Muscle layer of duodenum (tissue), 2 donors: ENCODE measurements at regions not wholly inside any gene's neighbourhood (a gene's known extent, or its start where the extent isn't known, plus 50 kb on each side); places are given as distances from the start of the nearest gene placed in this dataset.

ENCODE experiments used
- H3K27ac ChIP-seq: one replicate; pipeline ENCODE4 v1.7.0; 2013; ENCODE audit warnings: mild to moderate bottlenecking, low read length
- H3K27me3 ChIP-seq: one replicate; pipeline ENCODE4 v1.7.0; 2013; ENCODE audit warnings: low read depth, mild to moderate bottlenecking, control low read depth, low read length
- H3K36me3 ChIP-seq, 2 donors: one replicate each; pipeline ENCODE4 v1.7.0; 2013; ENCODE audit warnings: low read length in 2 of 2, control low read depth in 1 of 2, mild to moderate bottlenecking in 1 of 2; ENCODE audit not compliant: insufficient read depth in 2 of 2, control insufficient read depth in 1 of 2
- H3K4me1 ChIP-seq, 2 donors: one replicate each; pipeline ENCODE4 v1.7.0; 2013; ENCODE audit warnings: low read length in 2 of 2, mild to moderate bottlenecking in 2 of 2, control low read depth in 1 of 2, moderate library complexity in 1 of 2; ENCODE audit not compliant: insufficient read depth in 2 of 2, control insufficient read depth in 1 of 2
- H3K4me3 ChIP-seq, 2 donors: one replicate each; pipeline ENCODE4 v1.7.0; 2013; ENCODE audit warnings: low read length in 2 of 2, low read depth in 1 of 2, mild to moderate bottlenecking in 1 of 2
- H3K9me3 ChIP-seq, 2 donors: one replicate each; pipeline ENCODE4 v1.7.0; 2013; ENCODE audit warnings: low read length in 2 of 2, control low read depth in 1 of 2, mild to moderate bottlenecking in 1 of 2; ENCODE audit not compliant: control insufficient read depth in 1 of 2
- donor health status: healthy.

DNA sequence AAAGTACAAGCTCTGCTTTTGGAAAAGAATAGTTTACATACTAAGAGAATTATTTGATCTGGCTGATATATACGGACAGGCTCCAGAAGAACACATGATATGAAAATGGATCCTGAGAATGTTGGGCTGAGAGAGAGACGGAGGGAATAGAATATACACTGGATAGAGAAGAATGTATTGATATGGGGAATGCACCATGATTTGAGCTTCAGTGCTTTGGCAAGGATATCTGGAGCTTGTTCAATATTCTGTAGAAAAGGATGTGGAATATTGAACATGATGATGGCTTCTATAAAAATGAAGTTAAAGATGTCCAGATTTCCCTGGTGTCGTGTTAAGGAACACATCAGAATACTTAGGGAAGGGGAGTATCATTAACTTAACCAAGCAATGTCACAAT is 280.5 kb upstream of the VLDLR start:
- no peaks in the 10 kb centered on the region for H3K4me1 ChIP-seq
- H3K4me3 ChIP-seq: no peak overlapping the region
- no peaks in the 10 kb centered on the region for H3K36me3 ChIP-seq
- no peak overlapping the region for H3K27ac ChIP-seq
- H3K27me3 ChIP-seq: no peaks in the 10 kb centered on the region
- H3K9me3 ChIP-seq: no peaks in the 10 kb centered on the region

DNA sequence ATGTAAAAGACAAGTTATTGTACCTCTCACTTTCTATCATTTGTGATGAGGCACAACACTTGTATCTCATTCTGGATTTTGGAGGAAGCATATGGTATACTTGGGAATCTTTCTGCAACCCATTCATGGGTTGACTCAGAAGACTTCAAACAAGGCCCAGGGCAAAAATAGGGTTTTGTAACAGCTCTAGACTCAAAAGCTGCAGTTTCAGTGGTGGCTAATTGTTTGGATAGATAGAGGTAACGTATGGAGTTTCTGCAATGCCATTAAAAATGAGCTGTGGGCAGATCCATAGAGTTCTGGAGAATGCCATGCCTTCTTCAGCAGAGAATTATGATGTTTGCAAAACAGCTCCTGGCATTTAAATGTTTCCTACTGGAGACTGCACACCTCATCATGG is 279.6 kb upstream of the VLDLR start:
- no peak overlapping the region for H3K27ac ChIP-seq
- no peaks in the 10 kb centered on the region for H3K9me3 ChIP-seq
- no peak overlapping the region for H3K4me3 ChIP-seq
- H3K27me3 ChIP-seq: no peaks in the 10 kb centered on the region
- no peaks in the 10 kb centered on the region for H3K36me3 ChIP-seq
- no peaks in the 10 kb centered on the region for H3K4me1 ChIP-seq

DNA sequence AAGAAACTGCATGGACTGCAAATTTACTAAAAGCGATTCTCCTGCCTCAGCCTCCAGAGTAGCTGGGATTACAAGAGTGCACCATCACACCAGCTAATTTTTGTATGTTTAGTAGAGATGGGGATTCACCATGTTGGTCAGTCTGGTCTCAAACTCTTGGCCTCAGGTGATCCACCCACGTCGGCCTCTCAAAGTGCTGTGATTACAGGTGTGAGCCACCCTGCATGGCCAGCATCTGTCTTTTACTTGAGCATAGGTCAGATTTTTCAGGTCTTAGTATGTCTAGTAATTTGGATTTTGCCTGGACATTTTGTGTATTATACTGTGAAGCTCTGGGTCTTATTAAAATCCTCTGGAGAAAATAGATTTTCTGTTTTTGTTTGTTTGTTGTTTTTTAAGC is 277.8 kb upstream of the VLDLR start:
- no peak overlapping the region for H3K27ac ChIP-seq
- H3K9me3 ChIP-seq: no peaks in the 10 kb centered on the region
- H3K27me3 ChIP-seq: no peaks in the 10 kb centered on the region
- no peaks in the 10 kb centered on the region for H3K4me1 ChIP-seq
- no peaks in the 10 kb centered on the region for H3K36me3 ChIP-seq
- no peak overlapping the region for H3K4me3 ChIP-seq

DNA sequence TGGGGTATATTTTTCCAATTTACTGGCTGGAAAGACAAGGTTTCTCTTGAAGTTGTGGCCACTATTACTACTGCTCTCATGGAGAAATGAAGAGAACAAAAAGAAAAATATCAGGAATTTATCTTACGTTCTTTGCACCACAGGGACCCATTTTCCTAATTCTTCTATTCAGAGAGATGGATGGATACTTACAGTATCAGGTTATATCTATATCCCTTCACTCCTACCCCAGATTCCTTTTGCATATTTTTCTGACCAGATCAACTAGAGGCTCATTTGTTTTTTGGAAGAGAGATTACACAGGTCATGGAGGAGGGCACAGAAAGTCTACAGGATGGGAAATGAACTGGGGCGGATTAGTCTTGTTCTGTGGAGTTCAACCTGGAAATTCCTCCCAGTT is 277.2 kb upstream of the VLDLR start:
- no peaks in the 10 kb centered on the region for H3K27me3 ChIP-seq

DNA sequence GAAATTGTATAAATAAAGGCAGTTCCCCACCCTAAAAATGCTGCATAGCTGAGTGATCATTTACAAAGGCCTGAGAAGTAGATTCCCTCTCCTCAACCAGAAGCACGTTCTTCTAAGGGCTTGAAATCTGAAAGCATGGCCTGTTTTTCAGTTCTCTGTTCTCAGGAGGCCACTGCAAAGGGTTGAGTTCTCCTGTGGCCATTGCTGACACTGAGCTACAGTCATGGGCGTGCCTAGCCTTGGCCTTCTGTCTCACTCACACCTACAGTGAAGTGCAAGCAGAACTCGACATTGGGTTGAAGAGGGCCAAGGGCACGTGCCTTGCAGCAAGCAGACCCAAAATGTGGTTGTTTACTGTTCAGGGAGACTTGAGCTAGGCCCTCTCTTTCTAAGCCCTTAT is 276.6 kb upstream of the VLDLR start:
- Histone ChIP-seq H3K4me1 (no peaks in the 10 kb centered on the region), H3K4me3 (no peak overlapping the region), H3K27ac (no peak overlapping the region), H3K27me3 (no peaks in the 10 kb centered on the region), H3K9me3 (no peaks in the 10 kb centered on the region), H3K36me3 (no peaks in the 10 kb centered on the region)

More for the DNA sequence above, 277.2 kb upstream of the VLDLR start:
- Histone ChIP-seq H3K36me3 (no peaks in the 10 kb centered on the region), H3K4me3 (no peak overlapping the region), H3K27ac (no peak overlapping the region), H3K4me1 (no peaks in the 10 kb centered on the region), H3K9me3 (no peaks in the 10 kb centered on the region)

DNA sequence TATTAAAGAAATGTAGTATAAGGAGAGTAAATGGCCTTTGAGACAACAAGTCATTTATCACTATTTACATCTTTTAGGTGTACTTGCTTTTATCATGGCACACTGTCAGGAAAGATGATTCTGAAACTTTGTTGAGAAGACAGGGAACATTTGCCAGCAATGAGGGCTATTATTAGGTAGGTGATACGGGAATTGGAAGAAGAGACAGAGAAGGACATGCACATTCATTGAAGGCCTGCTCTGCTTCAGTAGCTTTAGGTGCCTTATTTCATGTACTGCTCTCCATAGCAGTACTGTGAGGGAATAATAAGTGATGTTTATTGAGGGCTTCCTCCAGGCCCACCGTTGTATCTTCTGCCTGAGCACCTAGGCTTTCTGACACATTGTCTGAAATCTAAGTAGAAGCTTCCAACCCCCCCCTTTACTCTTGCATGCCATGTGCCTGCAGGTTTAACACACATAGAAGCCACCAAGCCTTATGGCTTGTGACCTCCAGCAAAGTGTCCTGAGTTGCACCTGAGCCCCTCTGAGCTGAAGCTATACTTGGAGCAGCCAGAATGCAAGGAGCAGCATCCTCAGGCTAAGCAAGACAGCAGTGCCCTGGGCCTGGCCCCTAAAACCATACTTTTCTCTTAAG is 275.2 kb upstream of the VLDLR start:
- no peak overlapping the region for H3K27ac ChIP-seq
- H3K36me3 ChIP-seq: no peaks in the 10 kb centered on the region
- H3K4me1 ChIP-seq: no peaks in the 10 kb centered on the region
- H3K9me3 ChIP-seq: no peaks in the 10 kb centered on the region
- no peaks in the 10 kb centered on the region for H3K27me3 ChIP-seq
- peak overlapping the region in 1 of 2 donors; percentile 0 for H3K4me3 ChIP-seq

DNA sequence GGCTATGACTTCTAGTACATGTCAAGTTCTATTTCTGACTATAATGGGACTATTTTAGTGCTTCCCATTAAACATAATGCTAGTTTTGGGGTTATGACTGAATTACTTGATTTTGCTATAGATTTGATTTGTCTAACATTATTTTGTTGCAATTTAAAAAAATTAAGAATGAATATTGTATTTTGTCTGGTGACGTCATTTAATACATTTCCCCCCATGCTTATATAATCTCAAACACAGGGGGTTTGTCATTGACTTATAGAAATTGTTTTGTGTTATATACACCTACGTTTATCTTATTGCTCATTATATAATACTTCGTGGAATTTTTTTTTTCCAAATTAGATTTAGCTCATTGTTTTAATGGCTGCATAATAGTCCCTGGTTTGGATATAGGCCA is 270.3 kb upstream of the VLDLR start:
- no peaks in the 10 kb centered on the region for H3K9me3 ChIP-seq
- no peak overlapping the region for H3K27ac ChIP-seq
- H3K36me3 ChIP-seq: no peaks in the 10 kb centered on the region
- H3K4me3 ChIP-seq: no peak overlapping the region
- H3K4me1 ChIP-seq: no peaks in the 10 kb centered on the region
- H3K27me3 ChIP-seq: no peaks in the 10 kb centered on the region

DNA sequence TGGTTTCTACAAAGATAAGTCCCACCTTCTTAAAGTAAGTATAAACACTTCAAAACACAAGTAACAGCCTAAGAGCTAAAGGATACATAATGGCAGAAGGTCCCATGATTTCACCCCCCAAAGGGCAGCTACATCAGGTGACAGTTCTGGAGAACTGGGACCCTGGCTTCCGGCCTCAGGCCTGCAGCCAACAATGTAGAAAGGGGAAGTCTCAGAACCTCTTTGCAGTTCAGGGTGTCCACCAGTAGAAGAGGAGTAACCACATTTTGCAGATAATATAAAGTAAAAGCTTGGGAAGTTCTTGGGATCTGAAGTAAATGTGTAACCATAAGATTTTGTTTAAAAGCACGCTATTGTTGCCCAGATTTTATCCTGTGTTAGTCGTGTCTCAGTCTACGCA is 267.4 kb upstream of the VLDLR start:
- H3K27ac ChIP-seq: no peak overlapping the region
- H3K4me3 ChIP-seq: no peak overlapping the region
- no peaks in the 10 kb centered on the region for H3K4me1 ChIP-seq
- no peaks in the 10 kb centered on the region for H3K27me3 ChIP-seq
- no peaks in the 10 kb centered on the region for H3K9me3 ChIP-seq
- no peaks in the 10 kb centered on the region for H3K36me3 ChIP-seq

DNA sequence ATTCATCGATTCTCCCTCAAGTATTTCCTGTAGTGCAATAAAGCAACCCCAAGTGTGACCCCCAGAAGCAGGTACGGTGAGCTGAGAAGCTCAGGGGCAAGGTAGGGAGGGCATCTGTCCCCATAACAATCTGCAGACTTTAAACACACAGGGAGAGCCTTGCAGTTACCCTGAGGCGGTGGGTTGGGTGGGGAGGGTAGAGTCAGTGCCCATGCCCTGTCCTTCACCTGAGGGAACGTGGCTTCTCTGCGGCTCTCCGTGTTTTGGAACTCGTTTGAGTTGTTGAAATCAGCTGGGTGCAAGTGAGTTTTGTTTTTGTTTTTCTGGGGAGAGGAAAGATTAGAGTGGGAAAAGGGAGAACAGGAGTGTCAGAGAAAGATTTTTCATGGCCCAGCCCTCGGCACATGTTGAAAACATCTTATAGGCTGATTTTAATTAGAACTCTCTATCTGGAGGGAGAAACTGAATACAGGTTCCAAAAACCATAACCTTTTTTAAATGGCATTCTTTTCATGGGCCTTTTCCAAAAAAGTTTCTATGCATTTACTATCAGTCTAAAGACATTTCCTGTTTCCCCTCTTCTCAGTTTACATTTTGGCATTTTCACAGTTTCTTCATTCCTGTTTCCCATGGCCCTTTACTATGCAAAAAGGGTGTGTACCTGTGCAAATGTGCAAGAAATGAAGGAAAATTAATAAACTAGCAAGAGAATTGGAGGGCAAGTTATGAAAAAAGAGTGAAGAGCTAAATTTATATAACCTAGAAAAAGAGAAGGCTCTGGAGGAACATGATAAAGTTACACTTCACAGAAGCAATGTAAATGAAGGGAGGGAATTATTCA is 266.5 kb upstream of the VLDLR start:
- Histone ChIP-seq H3K27me3 (no peaks in the 10 kb centered on the region), H3K4me3 (no peak overlapping the region)

DNA sequence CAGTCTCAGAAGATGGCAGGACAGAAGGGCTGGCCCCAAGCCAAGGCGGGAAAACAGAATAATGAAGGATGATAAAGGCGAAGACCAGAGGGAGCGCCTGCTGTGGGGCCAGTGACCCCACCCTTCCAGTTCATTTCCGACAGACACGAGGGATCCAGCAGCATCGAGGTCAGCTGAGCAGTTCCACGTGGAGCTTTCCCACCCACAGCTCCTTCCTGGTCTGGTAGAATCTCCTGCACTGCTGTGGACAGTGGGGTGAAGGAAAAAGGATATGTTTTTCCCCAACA is 265.9 kb upstream of the VLDLR start:
- Histone ChIP-seq H3K9me3 (no peaks in the 10 kb centered on the region), H3K4me3 (no peak overlapping the region), H3K27ac (no peak overlapping the region), H3K4me1 (no peaks in the 10 kb centered on the region), H3K27me3 (no peaks in the 10 kb centered on the region), H3K36me3 (no peaks in the 10 kb centered on the region)

More for the DNA sequence above, 266.5 kb upstream of the VLDLR start:
- Histone ChIP-seq H3K27ac (no peak overlapping the region), H3K9me3 (no peaks in the 10 kb centered on the region), H3K4me1 (no peaks in the 10 kb centered on the region), H3K36me3 (no peaks in the 10 kb centered on the region)

DNA sequence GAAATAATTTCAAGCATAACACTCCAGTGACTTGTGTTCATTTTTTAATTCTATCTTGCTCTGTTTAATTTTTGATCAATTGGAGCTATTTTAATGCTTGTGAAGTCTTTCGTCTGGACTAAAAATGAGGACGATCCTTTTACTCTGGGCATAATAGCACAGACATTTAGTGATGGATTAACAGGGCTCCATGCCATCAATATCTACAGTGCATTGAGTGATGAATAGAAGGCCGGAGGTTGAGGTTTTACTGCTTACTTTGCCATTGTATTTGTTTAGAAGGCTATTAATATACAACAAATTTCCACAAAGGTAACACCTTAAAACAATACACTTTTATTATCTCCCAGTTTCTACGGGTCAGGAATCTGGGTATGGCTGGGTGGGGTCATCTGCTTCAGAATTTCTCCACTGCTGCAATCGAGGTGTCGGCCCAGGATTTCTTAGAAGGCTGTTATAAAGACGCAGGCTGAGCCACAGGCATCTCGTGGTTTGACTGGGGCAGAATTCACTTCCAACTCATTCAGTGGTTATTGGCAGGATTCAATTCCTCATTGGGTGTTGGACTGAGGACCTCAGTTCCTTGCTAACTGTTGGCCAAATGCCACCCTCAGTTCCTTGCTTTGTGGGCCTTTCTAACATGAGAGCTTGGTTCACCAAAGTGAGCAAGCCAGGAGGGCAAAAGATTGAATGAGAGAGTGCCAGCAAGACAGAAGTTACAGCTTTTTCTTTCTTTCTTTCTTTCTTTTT is 265.4 kb upstream of the VLDLR start:
- Histone ChIP-seq H3K27me3 (no peaks in the 10 kb centered on the region), H3K27ac (no peak overlapping the region), H3K4me1 (no peaks in the 10 kb centered on the region), H3K36me3 (no peaks in the 10 kb centered on the region), H3K4me3 (no peak overlapping the region), H3K9me3 (no peaks in the 10 kb centered on the region)
